Osteocyte (in vitro differentiated cells): ENCODE measurements at regions not wholly inside any gene's neighbourhood (a gene's known extent, or its start where the extent isn't known, plus 50 kb on each side); places are given as distances from the start of the nearest gene placed in this dataset.

Experiments
- DNase-seq: peaks from one replicate; pipeline ENCODE4 v3.0.0; 2021; ENCODE audit warnings: mixed read lengths; ENCODE audit not compliant: unreplicated experiment; ENCODE audit errors: extremely low spot score
- H3K27ac Mint-ChIP-seq: one replicate; pipeline ENCODE4 v1.8.0; 2021; ENCODE audit warnings: mild to moderate bottlenecking, mixed read lengths; ENCODE audit not compliant: unreplicated experiment
- H3K27me3 Mint-ChIP-seq: one replicate; pipeline ENCODE4 v1.8.0; 2021; ENCODE audit warnings: mixed read lengths; ENCODE audit not compliant: unreplicated experiment
- H3K36me3 Mint-ChIP-seq: one replicate; pipeline ENCODE4 v1.8.0; 2021; ENCODE audit warnings: mixed read lengths; ENCODE audit not compliant: unreplicated experiment
- H3K4me1 Mint-ChIP-seq: one replicate; pipeline ENCODE4 v1.8.0; 2021; ENCODE audit warnings: mixed read lengths; ENCODE audit not compliant: unreplicated experiment
- H3K4me3 Mint-ChIP-seq: one replicate; pipeline ENCODE4 v1.8.0; 2021; ENCODE audit warnings: mild to moderate bottlenecking, moderate library complexity, mixed read lengths; ENCODE audit not compliant: unreplicated experiment
- H3K9me3 Mint-ChIP-seq: one replicate; pipeline ENCODE4 v1.8.0; 2021; ENCODE audit warnings: mixed read lengths; ENCODE audit not compliant: unreplicated experiment
- TF ChIP-seq, protein P1 (sequence below): fragments of 200-600 bp; sonication (generic); IDR thresholded peaks from 2 replicates; pipeline ENCODE4 v1.5.0; 2021; ENCODE audit warnings: antibody characterized with exemption, mild to moderate bottlenecking, moderate library complexity

DNA sequence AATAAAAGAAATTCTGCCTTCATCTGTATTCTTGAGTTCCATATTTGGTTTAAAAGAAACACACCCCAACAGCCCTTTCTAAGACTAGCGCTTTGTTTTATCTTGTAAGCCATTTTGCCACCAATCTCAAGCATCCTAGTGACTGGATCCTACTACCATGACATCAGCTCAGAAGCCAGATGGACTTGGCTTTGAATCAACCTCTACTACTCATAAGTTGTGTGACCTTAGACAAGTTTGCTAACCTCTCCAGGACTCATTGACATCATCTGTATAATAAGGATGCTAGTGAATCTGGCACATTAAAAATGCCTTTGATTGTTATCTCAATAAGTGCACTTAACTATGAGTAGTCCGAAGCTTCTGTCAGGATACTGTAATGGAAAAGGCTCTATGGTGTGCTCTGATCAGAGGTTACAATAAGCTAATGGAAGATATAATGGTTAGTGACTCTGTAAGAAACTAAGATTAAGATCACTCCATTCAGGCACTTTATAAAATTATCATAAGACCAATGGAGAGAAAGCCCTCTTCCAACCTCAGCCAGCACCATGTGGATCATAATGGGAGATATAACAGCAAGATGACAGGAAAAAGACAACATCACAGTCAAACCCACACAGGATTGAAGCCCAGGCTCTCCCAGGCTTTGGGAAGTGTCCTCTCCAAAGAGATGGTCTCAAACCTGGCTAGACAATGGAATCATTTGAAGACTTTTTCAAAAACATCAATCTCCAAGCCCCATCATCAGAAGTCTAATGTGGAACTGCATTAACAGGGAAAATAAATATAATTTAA lies 180.6 kb upstream of the MIR17HG start:
- Mint-ChIP-seq H3K36me3 (no peaks in the 10 kb centered on the region), H3K4me1 (peaks cover 3% of the 10 kb centered on the region), H3K4me3 (no peak overlapping the region), H3K27ac (no peak overlapping the region), H3K9me3 (no peaks in the 10 kb centered on the region), H3K27me3 (no peaks in the 10 kb centered on the region)
- no peak for DNase-seq
- TF ChIP-seq, protein P1, sequence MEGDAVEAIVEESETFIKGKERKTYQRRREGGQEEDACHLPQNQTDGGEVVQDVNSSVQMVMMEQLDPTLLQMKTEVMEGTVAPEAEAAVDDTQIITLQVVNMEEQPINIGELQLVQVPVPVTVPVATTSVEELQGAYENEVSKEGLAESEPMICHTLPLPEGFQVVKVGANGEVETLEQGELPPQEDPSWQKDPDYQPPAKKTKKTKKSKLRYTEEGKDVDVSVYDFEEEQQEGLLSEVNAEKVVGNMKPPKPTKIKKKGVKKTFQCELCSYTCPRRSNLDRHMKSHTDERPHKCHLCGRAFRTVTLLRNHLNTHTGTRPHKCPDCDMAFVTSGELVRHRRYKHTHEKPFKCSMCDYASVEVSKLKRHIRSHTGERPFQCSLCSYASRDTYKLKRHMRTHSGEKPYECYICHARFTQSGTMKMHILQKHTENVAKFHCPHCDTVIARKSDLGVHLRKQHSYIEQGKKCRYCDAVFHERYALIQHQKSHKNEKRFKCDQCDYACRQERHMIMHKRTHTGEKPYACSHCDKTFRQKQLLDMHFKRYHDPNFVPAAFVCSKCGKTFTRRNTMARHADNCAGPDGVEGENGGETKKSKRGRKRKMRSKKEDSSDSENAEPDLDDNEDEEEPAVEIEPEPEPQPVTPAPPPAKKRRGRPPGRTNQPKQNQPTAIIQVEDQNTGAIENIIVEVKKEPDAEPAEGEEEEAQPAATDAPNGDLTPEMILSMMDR: no peak

GRCh38 chr13:91167706-91168385 lies 179.6 kb upstream of the MIR17HG start:
- Mint-ChIP-seq H3K4me1 (no peaks in the 10 kb centered on the region), H3K27me3 (no peaks in the 10 kb centered on the region), H3K27ac (no peak overlapping the region), H3K9me3 (no peaks in the 10 kb centered on the region), H3K4me3 (no peak overlapping the region), H3K36me3 (no peaks in the 10 kb centered on the region)
- DNase-seq: no peak
- TF ChIP-seq, protein P1: no peak

GRCh38 chr13:91168386-91168711 lies 179.1 kb upstream of the MIR17HG start:
- TF ChIP-seq, protein P1: no peak
- no peak overlapping the region for H3K27ac Mint-ChIP-seq

DNA sequence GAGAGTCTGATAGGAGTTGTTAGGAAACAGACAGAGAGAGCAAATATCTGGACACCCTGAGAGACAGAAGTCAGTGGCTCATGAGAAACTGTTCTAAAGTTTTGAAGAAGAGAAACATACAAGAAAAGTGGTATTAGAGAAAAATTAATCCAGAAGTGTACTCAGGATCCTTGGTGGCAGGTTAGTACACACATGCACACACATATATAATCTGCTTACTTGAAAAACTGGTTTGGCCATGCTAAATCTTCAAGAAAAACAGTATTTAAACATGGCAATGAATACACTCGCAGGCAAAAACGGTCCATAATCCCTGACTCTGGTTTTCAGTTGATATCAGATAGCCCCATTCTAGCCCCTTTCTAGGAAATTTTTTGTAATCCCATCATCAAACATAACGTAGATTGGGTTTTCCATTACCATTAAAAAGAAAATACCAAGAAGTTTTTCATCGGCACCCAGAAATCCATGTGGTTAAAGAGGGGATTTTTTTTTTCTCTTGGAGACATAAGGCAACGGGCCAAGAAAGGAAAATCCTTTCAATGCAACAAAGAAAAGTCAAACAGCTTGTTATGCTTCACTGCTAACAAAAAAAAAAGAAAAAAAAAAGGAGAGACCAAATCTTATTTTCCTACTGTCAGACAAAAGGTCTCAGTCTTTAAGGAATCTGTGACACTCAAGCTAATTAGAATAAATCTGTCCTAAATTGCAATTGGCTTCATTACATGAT lies 178.0 kb upstream of the MIR17HG start:
- Mint-ChIP-seq H3K4me1 (no peaks in the 10 kb centered on the region), H3K27me3 (no peaks in the 10 kb centered on the region), H3K36me3 (no peaks in the 10 kb centered on the region), H3K4me3 (no peak overlapping the region), H3K27ac (no peak overlapping the region), H3K9me3 (no peaks in the 10 kb centered on the region)
- TF ChIP-seq, protein P1: no peak
- no peak for DNase-seq

More at GRCh38 chr13:91168386-91168711, 179.1 kb upstream of the MIR17HG start:
- DNase-seq: no peak
- Mint-ChIP-seq H3K9me3 (no peaks in the 10 kb centered on the region), H3K4me3 (no peak overlapping the region), H3K27me3 (no peaks in the 10 kb centered on the region), H3K4me1 (no peaks in the 10 kb centered on the region), H3K36me3 (no peaks in the 10 kb centered on the region)

DNA sequence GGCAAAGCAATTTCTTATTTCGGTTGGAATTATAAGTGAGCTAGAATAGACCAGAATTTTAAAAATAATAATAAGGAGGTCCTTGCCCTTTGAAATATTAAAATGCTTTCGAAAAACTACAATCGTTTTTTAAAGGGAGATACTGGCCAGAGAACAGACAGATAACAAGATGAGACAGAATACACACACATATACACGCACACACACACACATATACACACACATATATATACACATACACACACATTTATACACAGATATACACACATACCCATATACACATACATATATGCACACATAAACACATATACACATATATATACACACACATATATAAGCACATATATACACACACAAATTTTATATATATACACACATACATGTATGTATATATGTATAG lies 175.3 kb upstream of the MIR17HG start:
- DNase-seq: no peak
- Mint-ChIP-seq H3K4me1 (no peaks in the 10 kb centered on the region), H3K9me3 (no peaks in the 10 kb centered on the region), H3K27ac (no peak overlapping the region), H3K36me3 (no peaks in the 10 kb centered on the region), H3K4me3 (no peak overlapping the region), H3K27me3 (no peaks in the 10 kb centered on the region)
- TF ChIP-seq, protein P1: no peak
